ENCODE measurements at regions not wholly inside any gene's neighbourhood (a gene's known extent, or its start where the extent isn't known, plus 50 kb on each side); places are given as distances from the start of the nearest gene placed in this dataset.

GRCh38 chr18:22790545-22791309 is 142.4 kb upstream of the RBBP8 start:
- H3K4me3 Mint-ChIP-seq: no peak overlapping the region
- ATAC-seq (replicated peaks in 1 of 2) (no peak), DNase-seq (no peak)
- peaks cover 32% of the 10 kb centered on the region for H3K27me3 Mint-ChIP-seq (ENCODE audit: low read depth)
- no peaks in the 10 kb centered on the region for H3K4me1 Mint-ChIP-seq (ENCODE audit: low read depth)
- no peaks in the 10 kb centered on the region for H3K9me3 Mint-ChIP-seq
- H3K27ac Mint-ChIP-seq: no peak overlapping the region
- no peaks in the 10 kb centered on the region for H3K36me3 Mint-ChIP-seq (ENCODE audit: insufficient read depth in 2 of 2)

GRCh38 chr18:22791310-22791610 is 141.9 kb upstream of the RBBP8 start:
- Mint-ChIP-seq H3K27ac (no peak overlapping the region), H3K36me3 (ENCODE audit: insufficient read depth in 2 of 2) (no peaks in the 10 kb centered on the region), H3K4me1 (ENCODE audit: low read depth) (no peaks in the 10 kb centered on the region), H3K4me3 (no peak overlapping the region), H3K9me3 (no peaks in the 10 kb centered on the region), H3K27me3 (ENCODE audit: low read depth) (peaks cover 32% of the 10 kb centered on the region)
- no peak for ATAC-seq (replicated peaks in 1 of 2)
- no peak for DNase-seq

- no peak overlapping the region for H3K4me3 Mint-ChIP-seq
- ATAC-seq (replicated peaks in 1 of 2): no peak
- no peaks in the 10 kb centered on the region for H3K36me3 Mint-ChIP-seq (ENCODE audit: insufficient read depth in 2 of 2)
- H3K9me3 Mint-ChIP-seq: no peaks in the 10 kb centered on the region
- H3K27me3 Mint-ChIP-seq (ENCODE audit: low read depth): peaks cover 13% of the 10 kb centered on the region
- H3K4me1 Mint-ChIP-seq (ENCODE audit: low read depth): no peaks in the 10 kb centered on the region
- no peak for DNase-seq
- H3K27ac Mint-ChIP-seq: no peak overlapping the region
Observed at GRCh38 chr18:22796113-22796512, 137.0 kb upstream of the RBBP8 start.

- H3K4me3 Mint-ChIP-seq: no peak overlapping the region
- H3K27ac Mint-ChIP-seq: peak overlapping the region; percentile 33
- no peaks in the 10 kb centered on the region for H3K4me1 Mint-ChIP-seq (ENCODE audit: low read depth)
- H3K27me3 Mint-ChIP-seq (ENCODE audit: low read depth): peaks cover 11% of the 10 kb centered on the region
- H3K36me3 Mint-ChIP-seq (ENCODE audit: insufficient read depth in 2 of 2): no peaks in the 10 kb centered on the region
- ATAC-seq (replicated peaks in 1 of 2): no peak
- no peak for DNase-seq
- H3K9me3 Mint-ChIP-seq: no peaks in the 10 kb centered on the region
Observed at GRCh38 chr18:22800551-22800951, 132.6 kb upstream of the RBBP8 start.

- ATAC-seq (replicated peaks in 1 of 2) (peak; percentile 41 to 53), DNase-seq (no peak)
- no peaks in the 10 kb centered on the region for H3K9me3 Mint-ChIP-seq
- no peaks in the 10 kb centered on the region for H3K36me3 Mint-ChIP-seq (ENCODE audit: insufficient read depth in 2 of 2)
- H3K27ac Mint-ChIP-seq: no peak overlapping the region
- peaks cover 28% of the 10 kb centered on the region for H3K27me3 Mint-ChIP-seq (ENCODE audit: low read depth)
- H3K4me1 Mint-ChIP-seq (ENCODE audit: low read depth): peaks cover 5% of the 10 kb centered on the region
- no peak overlapping the region for H3K4me3 Mint-ChIP-seq
Observed at GRCh38 chr18:22813648-22814328, 119.3 kb upstream of the RBBP8 start.

GRCh38 chr18:22814329-22814703 is 118.8 kb upstream of the RBBP8 start:
- DNase-seq: no peak
- ATAC-seq (replicated peaks in 1 of 2): no peak
- peaks cover 28% of the 10 kb centered on the region for H3K27me3 Mint-ChIP-seq (ENCODE audit: low read depth)
- H3K4me3 Mint-ChIP-seq: no peak overlapping the region
- no peak overlapping the region for H3K27ac Mint-ChIP-seq
- no peaks in the 10 kb centered on the region for H3K9me3 Mint-ChIP-seq
- peaks cover 5% of the 10 kb centered on the region for H3K4me1 Mint-ChIP-seq (ENCODE audit: low read depth)
- no peaks in the 10 kb centered on the region for H3K36me3 Mint-ChIP-seq (ENCODE audit: insufficient read depth in 2 of 2)

GRCh38 chr18:22816266-22817176 is 116.6 kb upstream of the RBBP8 start:
- Mint-ChIP-seq H3K4me1 (ENCODE audit: low read depth) (peaks cover 5% of the 10 kb centered on the region), H3K9me3 (no peaks in the 10 kb centered on the region), H3K36me3 (ENCODE audit: insufficient read depth in 2 of 2) (no peaks in the 10 kb centered on the region), H3K4me3 (no peak overlapping the region), H3K27ac (no peak overlapping the region), H3K27me3 (ENCODE audit: low read depth) (peaks cover 28% of the 10 kb centered on the region)
- ATAC-seq (replicated peaks in 1 of 2) (no peak), DNase-seq (no peak)

- Mint-ChIP-seq H3K4me3 (no peak overlapping the region), H3K27me3 (ENCODE audit: low read depth) (peaks cover 28% of the 10 kb centered on the region), H3K9me3 (no peaks in the 10 kb centered on the region)
Observed at GRCh38 chr18:22817844-22818243, 115.3 kb upstream of the RBBP8 start.

GRCh38 chr18:22822024-22822423 is 111.1 kb upstream of the RBBP8 start:
- ATAC-seq (replicated peaks in 1 of 2) (no peak), DNase-seq (no peak)
- Mint-ChIP-seq H3K4me1 (ENCODE audit: low read depth) (no peaks in the 10 kb centered on the region), H3K27me3 (ENCODE audit: low read depth) (peaks cover 8% of the 10 kb centered on the region), H3K27ac (no peak overlapping the region), H3K9me3 (no peaks in the 10 kb centered on the region), H3K36me3 (ENCODE audit: insufficient read depth in 2 of 2) (no peaks in the 10 kb centered on the region), H3K4me3 (no peak overlapping the region)

More at GRCh38 chr18:22817844-22818243, 115.3 kb upstream of the RBBP8 start:
- ATAC-seq (replicated peaks in 1 of 2) (no peak), DNase-seq (no peak)
- Mint-ChIP-seq H3K27ac (no peak overlapping the region), H3K36me3 (ENCODE audit: insufficient read depth in 2 of 2) (no peaks in the 10 kb centered on the region), H3K4me1 (ENCODE audit: low read depth) (peaks cover 5% of the 10 kb centered on the region)

- H3K27me3 Mint-ChIP-seq (ENCODE audit: low read depth): peaks cover 10% of the 10 kb centered on the region
- H3K27ac Mint-ChIP-seq: no peak overlapping the region
- H3K4me3 Mint-ChIP-seq: no peak overlapping the region
- no peak for DNase-seq
- H3K9me3 Mint-ChIP-seq: no peaks in the 10 kb centered on the region
- H3K4me1 Mint-ChIP-seq (ENCODE audit: low read depth): peaks cover 3% of the 10 kb centered on the region
- no peak for ATAC-seq (replicated peaks in 1 of 2)
- no peaks in the 10 kb centered on the region for H3K36me3 Mint-ChIP-seq (ENCODE audit: insufficient read depth in 2 of 2)
Observed at GRCh38 chr18:22822841-22823508, 110.2 kb upstream of the RBBP8 start.

- Mint-ChIP-seq H3K27me3 (ENCODE audit: low read depth) (peaks cover 17% of the 10 kb centered on the region), H3K4me1 (ENCODE audit: low read depth) (peaks cover 18% of the 10 kb centered on the region), H3K36me3 (ENCODE audit: insufficient read depth in 2 of 2) (no peaks in the 10 kb centered on the region), H3K27ac (no peak overlapping the region), H3K9me3 (no peaks in the 10 kb centered on the region), H3K4me3 (no peak overlapping the region)
- DNase-seq: no peak
- ATAC-seq (replicated peaks in 1 of 2): no peak
Observed at GRCh38 chr18:22826726-22827125, 106.4 kb upstream of the RBBP8 start.

GRCh38 chr18:22827216-22827615 is 105.9 kb upstream of the RBBP8 start:
- peaks cover 20% of the 10 kb centered on the region for H3K4me1 Mint-ChIP-seq (ENCODE audit: low read depth)
- DNase-seq (no peak), ATAC-seq (replicated peaks in 1 of 2) (no peak)
- H3K9me3 Mint-ChIP-seq: no peaks in the 10 kb centered on the region
- H3K4me3 Mint-ChIP-seq: no peak overlapping the region
- H3K36me3 Mint-ChIP-seq (ENCODE audit: insufficient read depth in 2 of 2): no peaks in the 10 kb centered on the region
- peaks cover 19% of the 10 kb centered on the region for H3K27me3 Mint-ChIP-seq (ENCODE audit: low read depth)
- no peak overlapping the region for H3K27ac Mint-ChIP-seq

GRCh38 chr18:22827741-22828140 is 105.4 kb upstream of the RBBP8 start:
- Mint-ChIP-seq H3K27ac (peak overlapping the region; percentile 9), H3K27me3 (ENCODE audit: low read depth) (peaks cover 24% of the 10 kb centered on the region), H3K36me3 (ENCODE audit: insufficient read depth in 2 of 2) (no peaks in the 10 kb centered on the region), H3K4me3 (no peak overlapping the region), H3K9me3 (no peaks in the 10 kb centered on the region), H3K4me1 (ENCODE audit: low read depth) (peaks cover 20% of the 10 kb centered on the region)
- ATAC-seq (replicated peaks in 1 of 2) (no peak), DNase-seq (no peak)
